ENCODE measurements at regions not wholly inside any gene's neighbourhood (a gene's known extent, or its start where the extent isn't known, plus 50 kb on each side); places are given as distances from the start of the nearest gene placed in this dataset.
A peak's percentile ranks its signal among the peaks of the same experiment; 100 is the strongest.
"Not testable (repeated sequence)": the region's sequence is repeated elsewhere in the genome, so short reads cannot be mapped to it uniquely, and the experiment has no call there.

GRCh38 chr10:90075995-90076394 is 374.6 kb downstream of the KIF20B start:
- DNase-seq (ENCODE audit: low read depth) = no peak
- H3K9ac ChIP-seq (ENCODE audit: low read length) = no peak overlapping the region
- no peaks in the 10 kb centered on the region for H3K4me1 ChIP-seq (ENCODE audit: control insufficient read depth, insufficient read depth, low read length)
- no peaks in the 10 kb centered on the region for H3K9me3 ChIP-seq (ENCODE audit: control insufficient read depth, low read length)
- no peak overlapping the region for H3K4me3 ChIP-seq (ENCODE audit: low read length)
- no peaks in the 10 kb centered on the region for H3K36me3 ChIP-seq (ENCODE audit: control insufficient read depth, insufficient read depth, low read length, severe bottlenecking)
- no peaks in the 10 kb centered on the region for H3K27me3 ChIP-seq (replicated peaks; ENCODE audit: control insufficient read depth, insufficient read depth, low read length)

GRCh38 chr10:90079819-90080218 is 378.4 kb downstream of the KIF20B start:
- H3K27me3 ChIP-seq (replicated peaks; ENCODE audit: control insufficient read depth, insufficient read depth, low read length) = no peaks in the 10 kb centered on the region
- DNase-seq (ENCODE audit: low read depth) = no peak
- H3K36me3 ChIP-seq (ENCODE audit: control insufficient read depth, insufficient read depth, low read length, severe bottlenecking) = no peaks in the 10 kb centered on the region
- no peak overlapping the region for H3K4me3 ChIP-seq (ENCODE audit: low read length)
- no peak overlapping the region for H3K9ac ChIP-seq (ENCODE audit: low read length)
- no peaks in the 10 kb centered on the region for H3K4me1 ChIP-seq (ENCODE audit: control insufficient read depth, insufficient read depth, low read length)
- H3K9me3 ChIP-seq (ENCODE audit: control insufficient read depth, low read length) = no peaks in the 10 kb centered on the region

GRCh38 chr10:90086606-90087190 is 385.3 kb downstream of the KIF20B start:
- H3K27me3 ChIP-seq (replicated peaks; ENCODE audit: control insufficient read depth, insufficient read depth, low read length); H3K4me3 ChIP-seq (ENCODE audit: low read length); H3K9ac ChIP-seq (ENCODE audit: low read length); H3K9me3 ChIP-seq (ENCODE audit: control insufficient read depth, low read length); H3K36me3 ChIP-seq (ENCODE audit: control insufficient read depth, insufficient read depth, low read length, severe bottlenecking); DNase-seq (ENCODE audit: low read depth); H3K4me1 ChIP-seq (ENCODE audit: control insufficient read depth, insufficient read depth, low read length): not testable (repeated sequence)

- H3K36me3 ChIP-seq (ENCODE audit: control insufficient read depth, insufficient read depth, low read length, severe bottlenecking) = no peaks in the 10 kb centered on the region
- peak; percentile 25 for DNase-seq (ENCODE audit: low read depth)
- H3K4me1 ChIP-seq (ENCODE audit: control insufficient read depth, insufficient read depth, low read length) = no peaks in the 10 kb centered on the region
- no peak overlapping the region for H3K9ac ChIP-seq (ENCODE audit: low read length)
- H3K27me3 ChIP-seq (replicated peaks; ENCODE audit: control insufficient read depth, insufficient read depth, low read length) = no peaks in the 10 kb centered on the region
- H3K4me3 ChIP-seq (ENCODE audit: low read length) = no peak overlapping the region
- H3K9me3 ChIP-seq (ENCODE audit: control insufficient read depth, low read length) = peaks cover 4% of the 10 kb centered on the region
Observed at GRCh38 chr10:90087197-90088023, 386.0 kb downstream of the KIF20B start.

GRCh38 chr10:90088024-90088317 is 386.6 kb downstream of the KIF20B start:
- H3K4me1 ChIP-seq (ENCODE audit: control insufficient read depth, insufficient read depth, low read length) = no peaks in the 10 kb centered on the region
- H3K36me3 ChIP-seq (ENCODE audit: control insufficient read depth, insufficient read depth, low read length, severe bottlenecking) = no peaks in the 10 kb centered on the region
- H3K9ac ChIP-seq (ENCODE audit: low read length) = no peak overlapping the region
- peaks cover 4% of the 10 kb centered on the region for H3K9me3 ChIP-seq (ENCODE audit: control insufficient read depth, low read length)
- no peaks in the 10 kb centered on the region for H3K27me3 ChIP-seq (replicated peaks; ENCODE audit: control insufficient read depth, insufficient read depth, low read length)
- no peak for DNase-seq (ENCODE audit: low read depth)
- no peak overlapping the region for H3K4me3 ChIP-seq (ENCODE audit: low read length)

GRCh38 chr10:90089719-90090118 is 388.3 kb downstream of the KIF20B start:
- Histone ChIP-seq H3K36me3 (ENCODE audit: control insufficient read depth, insufficient read depth, low read length, severe bottlenecking) (no peaks in the 10 kb centered on the region), H3K4me1 (ENCODE audit: control insufficient read depth, insufficient read depth, low read length) (no peaks in the 10 kb centered on the region), H3K4me3 (ENCODE audit: low read length) (no peak overlapping the region), H3K9me3 (ENCODE audit: control insufficient read depth, low read length) (peaks cover 4% of the 10 kb centered on the region), H3K9ac (ENCODE audit: low read length) (no peak overlapping the region), H3K27me3 (replicated peaks; ENCODE audit: control insufficient read depth, insufficient read depth, low read length) (no peaks in the 10 kb centered on the region)
- no peak for DNase-seq (ENCODE audit: low read depth)

- Histone ChIP-seq H3K36me3 (ENCODE audit: control insufficient read depth, insufficient read depth, low read length, severe bottlenecking) (no peaks in the 10 kb centered on the region), H3K9ac (ENCODE audit: low read length) (no peak overlapping the region), H3K27me3 (replicated peaks; ENCODE audit: control insufficient read depth, insufficient read depth, low read length) (no peaks in the 10 kb centered on the region), H3K4me3 (ENCODE audit: low read length) (no peak overlapping the region), H3K4me1 (ENCODE audit: control insufficient read depth, insufficient read depth, low read length) (no peaks in the 10 kb centered on the region), H3K9me3 (ENCODE audit: control insufficient read depth, low read length) (peaks cover under 1% of the 10 kb centered on the region)
- DNase-seq (ENCODE audit: low read depth) = no peak
Observed at GRCh38 chr10:90096196-90096595, 394.8 kb downstream of the KIF20B start.

- not testable (repeated sequence) for H3K9ac ChIP-seq (ENCODE audit: low read length); DNase-seq (ENCODE audit: low read depth); H3K27me3 ChIP-seq (replicated peaks; ENCODE audit: control insufficient read depth, insufficient read depth, low read length); H3K4me3 ChIP-seq (ENCODE audit: low read length); H3K9me3 ChIP-seq (ENCODE audit: control insufficient read depth, low read length); H3K4me1 ChIP-seq (ENCODE audit: control insufficient read depth, insufficient read depth, low read length); H3K36me3 ChIP-seq (ENCODE audit: control insufficient read depth, insufficient read depth, low read length, severe bottlenecking)
Observed at GRCh38 chr10:90107581-90107980, 406.2 kb downstream of the KIF20B start.

- H3K4me1 ChIP-seq (ENCODE audit: control insufficient read depth, insufficient read depth, low read length) = no peaks in the 10 kb centered on the region
- peak; percentile 24 for DNase-seq (ENCODE audit: low read depth)
- no peaks in the 10 kb centered on the region for H3K9me3 ChIP-seq (ENCODE audit: control insufficient read depth, low read length)
- no peak overlapping the region for H3K4me3 ChIP-seq (ENCODE audit: low read length)
- H3K36me3 ChIP-seq (ENCODE audit: control insufficient read depth, insufficient read depth, low read length, severe bottlenecking) = no peaks in the 10 kb centered on the region
- no peaks in the 10 kb centered on the region for H3K27me3 ChIP-seq (replicated peaks; ENCODE audit: control insufficient read depth, insufficient read depth, low read length)
- no peak overlapping the region for H3K9ac ChIP-seq (ENCODE audit: low read length)
Observed at GRCh38 chr10:90111671-90112070, 410.3 kb downstream of the KIF20B start.

GRCh38 chr10:90112681-90113080 is 411.3 kb downstream of the KIF20B start:
- H3K9ac ChIP-seq (ENCODE audit: low read length) = no peak overlapping the region
- H3K4me1 ChIP-seq (ENCODE audit: control insufficient read depth, insufficient read depth, low read length) = no peaks in the 10 kb centered on the region
- no peaks in the 10 kb centered on the region for H3K9me3 ChIP-seq (ENCODE audit: control insufficient read depth, low read length)
- no peak overlapping the region for H3K4me3 ChIP-seq (ENCODE audit: low read length)
- H3K36me3 ChIP-seq (ENCODE audit: control insufficient read depth, insufficient read depth, low read length, severe bottlenecking) = no peaks in the 10 kb centered on the region
- DNase-seq (ENCODE audit: low read depth) = peak; percentile 37
- no peaks in the 10 kb centered on the region for H3K27me3 ChIP-seq (replicated peaks; ENCODE audit: control insufficient read depth, insufficient read depth, low read length)

- not testable (repeated sequence) for H3K27me3 ChIP-seq (replicated peaks; ENCODE audit: control insufficient read depth, insufficient read depth, low read length); H3K9me3 ChIP-seq (ENCODE audit: control insufficient read depth, low read length); H3K4me3 ChIP-seq (ENCODE audit: low read length); DNase-seq (ENCODE audit: low read depth); H3K36me3 ChIP-seq (ENCODE audit: control insufficient read depth, insufficient read depth, low read length, severe bottlenecking); H3K9ac ChIP-seq (ENCODE audit: low read length); H3K4me1 ChIP-seq (ENCODE audit: control insufficient read depth, insufficient read depth, low read length)
Observed at GRCh38 chr10:90118567-90118966, 417.2 kb downstream of the KIF20B start.
